T-helper 1 cell treated with Interleukin-12 subunit alpha and Interleukin-12 subunit beta and Interleukin-4 antibody, amounts not matched to agents 30 μg/mL and 1 μg/mL, for 36 hours (primary cell): ENCODE measurements at regions not wholly inside any gene's neighbourhood (a gene's known extent, or its start where the extent isn't known, plus 50 kb on each side); places are given as distances from the start of the nearest gene placed in this dataset.
"Not testable (repeated sequence)": the region's sequence is repeated elsewhere in the genome, so short reads cannot be mapped to it uniquely, and the experiment has no call there.

Source experiments
- H3K27ac Mint-ChIP-seq: one replicate; pipeline ENCODE4 v1.8.0; 2021; ENCODE audit warnings: mild to moderate bottlenecking, mixed read lengths
- H3K27me3 Mint-ChIP-seq: one replicate; pipeline ENCODE4 v1.8.0; 2021; ENCODE audit warnings: low read depth, mixed read lengths
- H3K36me3 Mint-ChIP-seq: one replicate; pipeline ENCODE4 v1.8.0; 2021; ENCODE audit warnings: low read depth, mixed read lengths
- H3K4me1 Mint-ChIP-seq: one replicate; pipeline ENCODE4 v1.8.0; 2021; ENCODE audit warnings: low read depth, mixed read lengths
- H3K4me3 Mint-ChIP-seq: one replicate; pipeline ENCODE4 v1.8.0; 2021; ENCODE audit warnings: mild to moderate bottlenecking, moderate library complexity, mixed read lengths
- H3K9me3 Mint-ChIP-seq: one replicate; pipeline ENCODE4 v1.8.0; 2021; ENCODE audit warnings: mixed read lengths

DNA sequence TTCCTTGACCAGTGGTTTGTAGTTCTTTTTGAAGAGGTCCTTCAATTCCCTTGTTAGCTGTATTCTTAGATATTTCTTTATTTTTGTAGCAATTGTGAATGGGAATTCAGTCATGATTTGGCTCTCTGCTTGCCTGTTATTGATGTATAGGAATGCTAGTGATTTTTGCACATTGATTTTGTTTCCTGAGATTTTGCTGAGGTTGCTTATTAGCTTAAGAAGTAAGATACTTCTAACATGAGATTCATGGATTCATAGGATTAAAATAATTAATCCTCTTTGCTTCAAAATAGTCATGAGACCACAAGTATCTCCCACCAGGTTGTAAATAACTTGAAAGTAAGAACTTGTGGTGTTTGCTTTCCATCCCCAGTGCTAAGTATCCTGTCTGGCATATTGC, 308.9 kb downstream of the DTHD1 start:
- Mint-ChIP-seq H3K9me3 (peaks cover 13% of the 10 kb centered on the region), H3K27me3 (no peaks in the 10 kb centered on the region), H3K27ac (no peak overlapping the region), H3K4me3 (no peak overlapping the region), H3K36me3 (no peaks in the 10 kb centered on the region), H3K4me1 (no peaks in the 10 kb centered on the region)

DNA sequence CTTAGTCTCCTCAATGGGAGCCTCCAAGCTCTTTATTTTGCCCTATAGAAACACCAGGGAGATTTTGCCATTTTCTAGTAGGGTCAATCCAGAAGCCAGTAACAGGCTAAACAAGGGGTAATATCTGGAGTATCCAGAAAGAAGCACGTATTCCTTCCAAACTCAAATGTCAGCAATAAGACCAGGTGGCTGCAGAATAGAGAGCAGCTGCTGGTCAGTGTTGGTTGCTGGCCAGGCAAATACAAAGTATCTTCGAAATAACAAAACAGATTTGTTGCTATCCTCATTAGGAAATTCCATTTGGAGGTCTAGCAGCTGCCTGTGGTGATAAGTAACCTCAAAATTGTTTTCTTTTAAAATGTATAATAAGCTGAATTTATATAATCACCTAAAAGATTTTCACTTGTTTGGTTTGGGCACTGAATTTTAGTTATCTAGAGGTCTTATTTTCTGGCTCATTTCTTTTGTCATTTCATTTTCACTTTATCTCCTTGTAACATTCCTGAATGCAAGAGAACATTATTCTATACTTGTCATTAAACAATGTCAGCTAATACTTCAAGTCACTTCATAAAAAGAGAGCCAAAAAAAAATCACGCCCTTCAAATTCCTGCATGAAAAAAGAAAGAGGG, 320.6 kb downstream of the DTHD1 start:
- H3K4me3 Mint-ChIP-seq, result no peak overlapping the region
- H3K27me3 Mint-ChIP-seq, result no peaks in the 10 kb centered on the region
- H3K36me3 Mint-ChIP-seq, result no peaks in the 10 kb centered on the region
- peaks cover 4% of the 10 kb centered on the region for H3K9me3 Mint-ChIP-seq
- no peaks in the 10 kb centered on the region for H3K4me1 Mint-ChIP-seq
- H3K27ac Mint-ChIP-seq, result no peak overlapping the region

DNA sequence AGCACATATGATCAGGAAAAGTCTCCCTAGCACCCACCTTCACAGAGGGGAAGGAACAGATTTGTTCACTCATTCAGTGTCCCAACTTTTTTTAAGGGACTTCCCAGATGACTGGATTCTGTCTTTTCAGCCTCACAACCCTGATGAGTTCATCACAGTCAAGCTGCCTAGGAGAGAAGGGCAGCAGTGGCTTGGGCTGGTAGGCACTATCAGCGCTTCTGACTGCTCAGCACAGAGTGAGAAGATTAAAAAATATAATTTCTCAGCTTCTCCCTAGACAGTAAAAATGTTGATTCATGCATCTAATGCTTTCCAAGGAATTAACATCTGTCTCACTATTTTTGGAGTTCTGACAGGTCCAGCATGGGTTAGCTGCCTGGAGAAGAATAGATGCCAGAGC, 328.2 kb downstream of the DTHD1 start:
- H3K4me1 Mint-ChIP-seq, result no peaks in the 10 kb centered on the region
- no peak overlapping the region for H3K4me3 Mint-ChIP-seq
- H3K36me3 Mint-ChIP-seq, result no peaks in the 10 kb centered on the region
- no peak overlapping the region for H3K27ac Mint-ChIP-seq
- H3K9me3 Mint-ChIP-seq, result peaks cover 4% of the 10 kb centered on the region
- no peaks in the 10 kb centered on the region for H3K27me3 Mint-ChIP-seq

DNA sequence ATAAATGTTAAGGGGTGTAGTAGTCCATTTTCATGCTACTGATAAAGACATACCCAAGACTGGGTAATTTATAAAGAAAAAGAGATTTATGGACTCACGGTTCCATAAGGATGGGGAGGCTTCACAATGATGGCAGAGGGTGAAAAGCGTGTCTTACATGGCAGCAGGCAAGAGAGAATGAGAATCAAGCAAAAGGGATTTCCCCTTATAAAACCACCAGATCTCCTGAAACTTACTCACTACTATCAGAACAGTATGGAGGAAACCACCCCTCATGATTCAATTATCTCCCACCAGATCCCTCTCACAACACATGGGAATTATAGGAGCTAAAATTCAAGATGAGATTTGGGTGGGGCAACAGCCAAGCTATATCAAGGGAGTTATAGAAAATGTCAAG, 329.2 kb downstream of the DTHD1 start:
- Mint-ChIP-seq H3K27ac (no peak overlapping the region), H3K4me3 (no peak overlapping the region), H3K9me3 (no peaks in the 10 kb centered on the region), H3K36me3 (no peaks in the 10 kb centered on the region), H3K4me1 (no peaks in the 10 kb centered on the region), H3K27me3 (no peaks in the 10 kb centered on the region)

DNA sequence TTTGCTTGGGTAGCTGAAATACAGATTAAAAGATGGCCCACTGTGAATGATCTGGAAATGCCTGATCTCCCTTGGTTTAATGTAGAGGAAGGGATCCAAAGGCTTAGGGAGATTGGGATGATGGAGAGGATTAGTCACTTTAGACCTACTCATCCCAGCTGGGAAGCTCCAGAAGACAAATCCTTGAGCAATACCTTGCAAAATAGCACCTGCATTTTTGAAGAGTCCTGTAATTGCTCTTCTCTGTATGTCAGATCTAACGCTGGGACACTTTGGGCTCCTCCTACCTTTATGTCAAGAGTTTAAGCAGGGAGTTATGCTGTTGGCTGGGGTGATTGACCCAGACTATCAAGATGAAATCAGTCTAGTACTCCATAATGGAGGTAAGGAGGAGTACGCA, 331.7 kb downstream of the DTHD1 start:
- H3K4me3 Mint-ChIP-seq, H3K27me3 Mint-ChIP-seq, H3K36me3 Mint-ChIP-seq, H3K27ac Mint-ChIP-seq, H3K4me1 Mint-ChIP-seq, H3K9me3 Mint-ChIP-seq: not testable (repeated sequence)

DNA sequence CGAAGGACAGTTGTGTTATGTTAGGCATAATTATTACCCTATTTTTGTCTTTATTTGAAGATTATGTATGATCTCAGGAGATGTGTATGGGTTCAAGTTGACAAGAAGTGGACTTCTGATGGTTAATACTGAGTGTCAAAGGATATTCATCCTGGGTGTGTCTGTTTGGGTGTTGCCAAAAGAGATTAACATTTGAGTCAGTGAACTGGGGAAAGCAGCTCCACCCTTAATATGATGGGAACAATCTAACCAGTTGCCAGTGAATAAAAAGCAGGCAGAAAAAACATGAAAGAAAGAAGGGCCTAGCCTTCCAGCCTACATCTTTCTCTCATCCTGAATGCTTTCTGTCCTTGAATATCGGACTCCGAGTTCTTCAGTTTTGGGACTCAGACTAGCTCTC, 332.6 kb downstream of the DTHD1 start:
- Mint-ChIP-seq H3K9me3 (no peaks in the 10 kb centered on the region), H3K4me3 (no peak overlapping the region), H3K27ac (no peak overlapping the region), H3K27me3 (no peaks in the 10 kb centered on the region), H3K4me1 (no peaks in the 10 kb centered on the region), H3K36me3 (no peaks in the 10 kb centered on the region)

DNA sequence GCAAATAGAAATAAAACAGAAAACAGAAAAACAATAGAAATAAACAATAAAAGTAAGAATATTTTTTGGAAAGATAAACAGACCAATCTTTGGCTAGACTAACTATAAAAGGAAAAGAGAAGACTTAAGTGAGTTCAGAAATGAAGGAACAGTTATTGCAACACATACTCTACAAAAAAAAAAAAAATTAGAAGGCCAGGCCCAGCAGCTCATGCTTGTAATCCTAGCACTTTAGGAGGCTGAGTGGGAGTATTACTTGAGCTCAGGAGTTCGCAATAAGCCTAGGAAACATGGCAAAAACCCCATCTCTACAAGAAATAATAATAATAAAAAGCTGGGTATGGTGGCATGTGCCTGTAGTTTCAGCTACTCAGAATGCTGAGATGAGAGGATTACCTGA, 336.7 kb downstream of the DTHD1 start:
- Mint-ChIP-seq H3K4me1 (no peaks in the 10 kb centered on the region), H3K27me3 (no peaks in the 10 kb centered on the region), H3K4me3 (no peak overlapping the region), H3K36me3 (no peaks in the 10 kb centered on the region), H3K27ac (no peak overlapping the region), H3K9me3 (no peaks in the 10 kb centered on the region)

DNA sequence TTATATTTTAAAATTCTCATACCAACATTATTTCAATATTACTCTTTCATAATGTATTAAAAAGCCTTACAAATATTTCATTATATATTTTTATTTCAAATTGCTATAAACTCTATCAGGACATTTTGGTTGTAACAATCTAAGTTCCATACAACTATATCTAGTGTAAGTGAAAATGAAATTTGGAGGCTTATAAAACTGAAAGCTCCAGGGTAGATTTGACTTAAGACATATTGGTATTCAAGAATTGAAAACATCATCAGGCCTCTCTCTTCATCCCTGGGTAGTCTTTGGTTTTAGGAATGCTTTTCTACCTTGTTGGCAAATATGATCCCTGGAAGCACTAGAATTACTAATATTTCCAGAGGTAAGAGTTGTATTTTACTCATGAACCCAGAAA, 342.6 kb downstream of the DTHD1 start:
- no peaks in the 10 kb centered on the region for H3K36me3 Mint-ChIP-seq
- no peak overlapping the region for H3K4me3 Mint-ChIP-seq
- no peak overlapping the region for H3K27ac Mint-ChIP-seq
- no peaks in the 10 kb centered on the region for H3K9me3 Mint-ChIP-seq
- H3K27me3 Mint-ChIP-seq, result no peaks in the 10 kb centered on the region
- no peaks in the 10 kb centered on the region for H3K4me1 Mint-ChIP-seq

DNA sequence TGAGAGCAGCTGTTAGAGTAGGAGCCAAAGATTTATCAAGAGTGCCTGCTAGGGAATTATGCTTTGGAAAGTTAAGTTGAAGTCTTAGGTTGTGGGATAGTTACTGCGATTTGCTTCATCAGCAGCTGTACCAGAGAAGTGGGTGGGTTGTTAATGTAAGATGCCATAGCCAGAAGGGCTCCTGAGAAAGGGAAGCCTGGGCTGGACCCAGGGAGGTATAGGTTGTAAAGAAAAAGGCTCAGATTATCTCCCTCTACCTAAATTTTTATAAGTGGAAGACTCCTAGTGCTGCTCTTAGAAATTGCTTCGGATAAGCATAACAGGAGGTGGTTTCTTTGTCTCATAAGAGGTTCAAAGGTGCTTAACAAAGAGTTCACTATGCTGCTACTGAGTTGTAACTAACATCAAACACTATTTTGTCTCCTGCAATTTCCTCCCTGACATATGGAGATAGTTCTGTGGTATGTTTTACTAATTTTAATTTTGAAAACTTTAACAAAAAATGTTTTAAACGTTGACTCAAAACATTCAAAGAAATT, 356.9 kb downstream of the DTHD1 start:
- H3K9me3 Mint-ChIP-seq, result no peaks in the 10 kb centered on the region
- H3K4me1 Mint-ChIP-seq, result no peaks in the 10 kb centered on the region
- no peak overlapping the region for H3K4me3 Mint-ChIP-seq
- no peaks in the 10 kb centered on the region for H3K36me3 Mint-ChIP-seq
- H3K27ac Mint-ChIP-seq, result no peak overlapping the region
- H3K27me3 Mint-ChIP-seq, result no peaks in the 10 kb centered on the region

DNA sequence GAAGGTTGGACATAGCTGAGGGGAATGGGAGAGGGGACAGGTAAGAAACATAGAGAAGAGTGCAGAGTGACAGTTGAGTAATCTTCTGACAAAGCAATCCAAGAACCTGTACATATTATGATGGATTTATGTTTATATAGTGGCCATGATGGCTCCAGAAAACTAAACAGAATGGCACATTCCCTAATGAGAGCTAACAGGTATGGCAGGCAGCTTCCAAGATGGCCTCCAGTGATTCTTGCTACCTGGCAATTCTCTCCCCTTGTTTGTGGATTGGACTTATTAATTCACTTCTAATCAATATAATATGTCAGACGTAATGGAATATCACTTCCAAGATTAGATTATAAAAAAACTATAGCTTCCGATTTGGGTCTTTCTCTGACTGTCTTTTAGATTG, 359.5 kb downstream of the DTHD1 start:
- Mint-ChIP-seq H3K9me3 (no peaks in the 10 kb centered on the region), H3K4me1 (no peaks in the 10 kb centered on the region), H3K36me3 (no peaks in the 10 kb centered on the region)

DNA sequence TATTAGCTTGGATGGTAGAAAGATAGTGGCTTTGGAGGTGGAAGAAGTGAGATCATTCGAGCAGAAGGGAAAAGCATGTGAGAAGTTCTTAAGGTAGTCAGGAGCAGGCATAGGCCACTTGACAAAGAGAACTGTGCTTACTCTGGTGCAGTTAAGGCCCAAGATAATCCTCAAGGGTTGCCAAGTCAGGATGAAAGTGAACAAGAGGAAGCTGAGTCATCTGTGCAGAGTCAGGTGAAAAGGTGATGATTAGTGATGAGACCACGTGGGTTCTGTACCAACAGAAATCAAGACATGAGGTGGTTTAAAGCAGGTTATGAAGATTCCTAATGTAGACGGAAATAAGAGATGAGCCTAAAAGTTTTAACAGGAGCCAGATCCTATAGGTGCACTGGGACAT, 369.8 kb downstream of the DTHD1 start:
- H3K36me3 Mint-ChIP-seq, result no peaks in the 10 kb centered on the region
- no peak overlapping the region for H3K4me3 Mint-ChIP-seq
- H3K27ac Mint-ChIP-seq, result no peak overlapping the region
- H3K4me1 Mint-ChIP-seq, result peaks cover 6% of the 10 kb centered on the region
- H3K27me3 Mint-ChIP-seq, result no peaks in the 10 kb centered on the region
- H3K9me3 Mint-ChIP-seq, result no peaks in the 10 kb centered on the region

More for the DNA sequence above, 359.5 kb downstream of the DTHD1 start:
- H3K4me3 Mint-ChIP-seq, result no peak overlapping the region
- H3K27ac Mint-ChIP-seq, result no peak overlapping the region
- H3K27me3 Mint-ChIP-seq, result no peaks in the 10 kb centered on the region

DNA sequence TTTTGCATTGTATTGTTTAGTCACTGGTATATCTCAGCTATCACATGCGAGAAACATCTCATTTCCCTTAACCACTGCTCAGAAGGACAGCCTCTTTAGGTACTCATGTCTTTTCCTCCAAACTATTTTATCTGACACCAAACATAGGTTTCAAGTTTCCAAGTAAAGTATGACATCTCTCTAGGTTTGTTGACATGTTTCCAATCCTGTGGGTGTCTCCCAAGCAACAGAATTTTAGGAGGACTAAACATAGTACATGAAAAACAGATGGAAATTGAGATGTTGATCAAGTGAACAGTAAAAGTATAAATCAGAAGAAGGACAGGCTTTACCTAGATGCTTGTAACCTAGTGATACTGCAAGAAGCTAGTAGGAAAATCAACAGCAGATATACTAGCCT, 371.4 kb downstream of the DTHD1 start:
- H3K36me3 Mint-ChIP-seq, result no peaks in the 10 kb centered on the region
- no peak overlapping the region for H3K27ac Mint-ChIP-seq
- H3K4me1 Mint-ChIP-seq, result peaks cover 6% of the 10 kb centered on the region
- H3K27me3 Mint-ChIP-seq, result no peaks in the 10 kb centered on the region
- no peaks in the 10 kb centered on the region for H3K9me3 Mint-ChIP-seq
- H3K4me3 Mint-ChIP-seq, result no peak overlapping the region

DNA sequence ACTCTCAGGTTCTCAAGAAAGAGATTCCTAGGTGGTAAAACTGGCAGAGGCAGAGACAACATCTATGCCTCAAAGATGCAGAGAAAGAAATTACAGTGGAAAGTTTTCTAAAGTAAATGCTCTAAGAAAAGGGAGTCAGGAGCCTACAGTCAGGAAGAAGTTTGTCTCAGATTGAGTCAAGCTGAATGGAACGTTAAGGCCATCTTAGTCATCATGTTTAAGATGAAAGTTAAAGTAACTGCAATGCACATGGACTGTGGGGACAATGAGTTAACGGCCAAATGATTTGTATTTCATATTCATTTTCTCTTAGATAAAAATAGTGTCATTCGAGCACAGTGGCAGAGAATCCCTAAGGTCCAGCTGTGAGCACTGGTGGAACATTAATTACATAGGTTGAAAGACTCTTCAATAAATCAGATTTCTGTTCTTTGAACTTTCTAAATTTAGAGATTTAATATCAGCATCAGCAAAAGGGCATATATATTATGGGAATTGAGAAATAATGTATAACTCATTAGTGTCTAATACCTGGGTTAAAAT, 384.6 kb downstream of the DTHD1 start:
- no peak overlapping the region for H3K27ac Mint-ChIP-seq
- H3K27me3 Mint-ChIP-seq, result no peaks in the 10 kb centered on the region

DNA sequence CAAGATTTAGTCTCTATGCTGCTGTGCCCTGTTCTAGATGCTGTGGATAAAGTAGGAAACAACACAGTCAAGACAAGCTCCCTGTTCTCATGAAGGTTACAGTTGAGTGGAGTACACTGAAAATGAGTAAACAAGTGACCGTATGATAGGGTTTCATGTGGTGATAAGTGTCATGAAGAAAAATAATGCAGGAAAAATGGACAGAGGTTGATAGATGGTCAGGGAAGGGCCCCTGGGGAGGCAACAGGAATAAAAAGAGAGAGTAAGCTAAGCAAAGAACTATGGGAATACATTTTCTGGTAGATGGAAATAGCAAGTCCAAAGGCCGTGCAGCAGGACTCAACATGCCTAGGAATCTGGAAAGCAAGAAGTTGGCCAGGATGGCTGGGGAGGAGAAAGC, 394.0 kb downstream of the DTHD1 start:
- no peaks in the 10 kb centered on the region for H3K9me3 Mint-ChIP-seq
- H3K4me1 Mint-ChIP-seq, result no peaks in the 10 kb centered on the region
- H3K27ac Mint-ChIP-seq, result no peak overlapping the region
- no peaks in the 10 kb centered on the region for H3K36me3 Mint-ChIP-seq
- no peak overlapping the region for H3K4me3 Mint-ChIP-seq
- H3K27me3 Mint-ChIP-seq, result no peaks in the 10 kb centered on the region

More for the DNA sequence above, 384.6 kb downstream of the DTHD1 start:
- no peak overlapping the region for H3K4me3 Mint-ChIP-seq
- no peaks in the 10 kb centered on the region for H3K36me3 Mint-ChIP-seq
- H3K4me1 Mint-ChIP-seq, result no peaks in the 10 kb centered on the region
- H3K9me3 Mint-ChIP-seq, result no peaks in the 10 kb centered on the region

DNA sequence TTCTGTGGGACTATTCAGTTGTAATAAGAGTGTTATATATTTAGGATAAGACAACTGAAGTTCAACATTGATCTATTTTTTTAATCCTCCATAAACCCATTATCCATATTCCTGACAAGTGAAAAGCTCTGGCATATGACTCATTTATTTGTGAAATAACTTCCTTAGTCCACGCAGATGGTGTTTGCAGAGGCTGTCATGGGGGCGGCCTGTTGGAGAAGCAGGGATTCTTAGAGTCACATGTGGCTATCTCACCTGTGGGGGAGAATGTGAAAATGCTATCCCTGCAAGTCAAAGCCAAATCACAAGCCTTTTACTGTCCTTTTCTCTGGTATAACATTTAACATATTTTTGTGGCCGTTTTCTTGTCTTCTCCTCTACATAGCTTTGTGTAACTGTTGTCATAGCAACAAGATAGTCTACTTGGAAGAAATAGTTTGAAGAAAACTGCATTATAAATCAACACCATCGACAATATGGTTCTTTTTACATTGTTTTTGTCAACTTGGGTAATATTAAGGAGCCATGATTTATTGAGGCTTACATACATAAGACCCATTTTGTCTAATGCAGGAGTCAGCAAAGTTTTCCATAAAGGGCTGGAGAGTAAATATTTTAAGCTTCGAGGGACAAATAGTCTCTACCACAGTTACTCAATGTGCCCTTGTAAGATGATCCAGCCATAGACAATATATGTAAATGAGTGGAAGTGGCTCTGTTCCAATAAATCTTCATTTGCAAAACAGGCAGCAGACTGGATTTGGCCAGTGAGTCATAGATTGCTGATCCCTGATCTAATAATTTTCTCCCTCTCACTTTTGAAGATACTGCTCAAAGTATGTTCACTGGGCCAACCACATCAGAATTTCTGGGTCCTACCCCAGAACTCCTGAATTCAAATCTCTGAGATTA, 395.0 kb downstream of the DTHD1 start:
- Mint-ChIP-seq H3K36me3 (no peaks in the 10 kb centered on the region), H3K4me1 (no peaks in the 10 kb centered on the region), H3K9me3 (no peaks in the 10 kb centered on the region), H3K27ac (no peak overlapping the region), H3K27me3 (no peaks in the 10 kb centered on the region), H3K4me3 (no peak overlapping the region)
